Skin epidermis (tissue), 12 donors: ENCODE measurements at regions not wholly inside any gene's neighbourhood (a gene's known extent, or its start where the extent isn't known, plus 50 kb on each side); places are given as distances from the start of the nearest gene placed in this dataset.

Experiments used
- H3K27ac ChIP-seq, 21 experiments: fragments of 200-600 bp; sonication (generic) in 11 of 21; one replicate each; pipeline ENCODE4 v1.5.0; 2020; ENCODE audit warnings: mild to moderate bottlenecking in 3 of 21, inconsistent platforms in 2 of 21, moderate library complexity in 2 of 21
- H3K4me3 ChIP-seq, 7 experiments: fragments of 200-600 bp; sonication (generic) in 2 of 7; one replicate each; pipeline ENCODE4 v1.5.0; 2020; ENCODE audit warnings: inconsistent platforms in 2 of 7, mild to moderate bottlenecking in 2 of 7, moderate library complexity in 1 of 7

DNA sequence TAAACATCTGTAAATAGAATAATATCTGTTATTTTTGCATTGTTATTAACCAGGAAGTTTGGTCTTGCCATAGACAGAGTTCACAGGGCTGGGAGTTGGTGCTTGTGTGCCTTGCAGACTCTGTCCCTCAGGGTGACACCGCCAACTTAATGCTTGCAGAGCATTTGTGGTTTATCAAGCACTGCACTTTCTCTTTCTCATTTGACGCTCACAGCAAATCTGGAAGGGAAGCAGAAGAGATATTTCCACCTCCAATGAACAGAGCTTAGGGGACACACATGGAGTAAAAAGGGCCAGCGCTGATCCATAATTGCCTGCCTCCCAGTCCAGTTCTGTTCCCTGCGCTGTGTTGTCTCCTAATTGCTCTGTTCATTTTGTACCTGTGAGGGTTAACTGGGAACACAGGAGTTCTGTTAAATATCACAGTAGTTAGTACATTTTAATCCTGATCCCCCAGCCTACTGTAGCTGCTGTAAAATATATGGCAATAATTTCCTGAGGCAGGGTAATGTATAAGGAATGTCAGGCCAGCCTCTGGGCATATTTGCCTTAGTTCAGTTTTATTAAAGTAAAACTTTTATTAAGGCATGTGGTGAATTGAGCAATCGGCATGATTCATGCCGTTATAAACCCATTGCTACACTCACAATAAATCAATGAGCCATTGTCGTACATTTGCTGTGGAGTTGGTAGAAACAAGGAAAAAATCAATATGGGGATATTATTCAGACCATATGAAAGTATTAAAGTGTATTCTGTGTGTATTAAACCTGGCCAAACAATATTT, 182.5 kb upstream of the OSR1 start:
- peak overlapping the region in 4 of 21 experiments; percentile 20 to 48 (median 34) for H3K27ac ChIP-seq
- no peak overlapping the region for H3K4me3 ChIP-seq

DNA sequence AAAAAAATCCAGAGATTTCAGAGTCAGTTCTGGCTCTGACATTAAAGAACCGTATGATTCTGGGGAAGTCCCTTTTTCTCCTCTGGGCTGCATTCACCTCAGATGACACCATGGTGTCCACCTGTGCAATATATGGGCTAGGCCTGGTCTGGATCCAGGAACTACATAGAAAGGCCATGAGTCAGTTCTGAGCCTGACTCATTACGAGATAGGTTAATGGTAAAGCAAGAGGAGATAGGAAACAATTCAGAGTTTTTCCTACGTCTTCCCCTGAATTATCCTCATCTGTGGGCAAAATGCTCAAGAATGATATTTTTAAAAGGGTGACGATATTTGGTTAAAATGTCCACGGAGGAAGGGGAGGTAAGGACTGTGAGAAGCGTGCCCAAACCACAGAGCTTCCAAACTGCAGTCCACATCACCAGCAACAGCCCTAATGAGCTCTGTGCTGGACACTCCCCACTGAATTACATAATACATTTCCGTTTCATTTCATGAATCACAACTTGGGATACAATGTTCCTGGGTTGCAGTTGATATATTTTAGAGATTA, 180.1 kb upstream of the OSR1 start:
- peak overlapping the region in 2 of 21 experiments; percentile 1 to 13 for H3K27ac ChIP-seq
- no peak overlapping the region for H3K4me3 ChIP-seq

DNA sequence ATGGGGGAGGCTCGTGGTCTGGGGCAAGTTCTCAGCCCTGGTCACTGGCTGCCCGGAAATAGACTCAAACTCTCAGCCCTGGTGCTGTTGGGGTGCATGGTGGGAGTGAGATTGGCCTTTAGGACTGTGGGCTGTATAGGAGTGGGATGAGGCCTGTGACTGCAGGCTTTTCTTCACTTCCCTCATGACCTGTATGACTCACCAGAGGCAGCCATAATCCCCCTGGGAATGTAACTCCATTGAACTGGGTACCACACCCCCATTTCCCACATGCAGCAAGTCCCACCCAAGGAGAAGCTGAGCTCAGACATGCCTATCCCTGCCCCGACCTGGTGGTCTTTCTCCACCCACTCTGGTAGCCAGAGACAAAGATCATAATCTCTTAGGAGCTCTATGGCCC, 177.7 kb upstream of the OSR1 start:
- H3K27ac ChIP-seq = no peak overlapping the region
- no peak overlapping the region for H3K4me3 ChIP-seq

DNA sequence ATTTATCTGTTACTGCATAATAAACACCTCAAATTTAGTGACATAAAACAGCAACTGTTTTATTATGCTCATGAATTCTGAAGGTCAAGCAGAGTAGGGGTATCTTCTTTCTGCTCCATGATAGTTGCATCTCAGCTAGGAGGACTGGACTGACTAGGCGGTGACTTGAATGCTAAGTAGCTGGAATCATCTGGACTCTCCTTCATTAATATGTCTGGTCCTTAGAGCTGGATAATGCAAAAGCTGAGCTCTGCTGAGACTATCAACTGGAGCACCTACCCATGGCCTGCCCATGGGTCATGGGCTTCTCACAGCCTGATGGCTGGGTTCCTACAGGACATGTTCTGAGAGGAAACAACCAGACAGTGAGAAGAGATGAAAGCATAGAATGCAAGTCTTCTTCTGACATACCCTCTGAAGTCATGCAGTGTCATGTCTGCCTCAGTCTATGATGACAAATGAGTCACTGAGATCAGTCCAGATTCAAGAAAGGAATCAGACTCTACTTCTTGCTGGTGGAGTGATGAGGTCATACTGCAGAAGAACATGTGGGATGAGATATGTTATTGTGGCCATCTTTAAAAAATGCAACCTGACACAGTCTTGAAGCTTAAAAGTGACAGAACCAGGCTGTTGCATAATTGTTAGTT, 174.2 kb upstream of the OSR1 start:
- no peak overlapping the region for H3K27ac ChIP-seq
- no peak overlapping the region for H3K4me3 ChIP-seq

DNA sequence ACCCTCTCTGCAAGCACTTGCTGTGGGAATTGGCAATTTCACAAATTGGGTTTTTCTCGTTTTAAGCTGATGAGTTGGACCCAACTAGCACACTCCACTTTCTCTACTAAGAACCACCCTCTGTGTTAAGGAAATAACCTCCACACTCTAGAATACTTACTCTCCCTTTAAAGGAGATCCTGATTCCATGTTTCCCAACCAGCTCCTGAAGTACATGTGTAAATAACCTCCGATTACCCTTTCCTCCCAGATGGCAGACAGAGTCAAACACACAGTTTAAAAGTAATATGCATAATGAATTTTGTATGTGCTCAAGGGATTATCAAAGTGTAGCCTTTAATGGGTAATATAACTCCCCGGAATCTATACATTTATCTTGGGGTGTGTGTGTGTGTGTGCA, 171.3 kb upstream of the OSR1 start:
- Histone ChIP-seq H3K4me3 (no peak overlapping the region), H3K27ac (no peak overlapping the region)

DNA sequence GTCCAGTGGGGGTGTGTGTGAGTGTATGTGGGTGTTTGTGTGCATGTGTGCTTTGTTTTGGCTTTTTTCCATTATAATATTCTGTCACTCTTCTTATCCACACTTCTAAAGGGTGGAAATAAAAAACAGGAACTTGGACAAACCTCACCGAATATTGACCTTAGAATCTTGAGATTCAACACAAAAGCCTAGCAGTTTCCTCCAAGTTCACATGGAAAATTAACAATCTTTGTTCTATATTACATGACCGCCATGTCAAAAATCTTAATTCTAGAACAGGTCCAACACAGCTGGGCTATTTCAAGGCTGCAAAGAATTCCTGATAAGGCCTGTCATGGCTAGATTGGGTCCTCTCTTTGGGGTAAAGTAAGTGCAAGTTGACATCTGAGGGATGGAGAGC, 169.3 kb upstream of the OSR1 start:
- no peak overlapping the region for H3K27ac ChIP-seq
- H3K4me3 ChIP-seq = no peak overlapping the region

DNA sequence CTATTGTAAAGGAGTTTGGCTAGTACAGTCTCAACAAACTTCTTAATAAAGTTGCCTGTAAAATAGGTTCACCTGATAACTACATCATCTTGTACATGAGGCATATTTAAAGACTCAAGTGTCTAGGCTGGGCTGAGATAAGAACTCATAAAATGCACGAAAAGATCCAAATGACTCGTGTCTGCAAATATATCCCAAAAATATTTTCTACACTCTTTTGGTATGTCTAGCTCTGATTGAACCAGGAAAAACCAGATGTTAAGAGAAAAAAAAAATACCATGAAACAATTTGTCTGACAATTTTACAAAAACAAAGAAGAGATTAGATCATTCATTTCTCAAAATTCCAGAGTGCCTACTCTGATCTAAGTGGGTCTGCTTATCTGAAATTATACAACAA, 166.9 kb upstream of the OSR1 start:
- no peak overlapping the region for H3K27ac ChIP-seq
- no peak overlapping the region for H3K4me3 ChIP-seq

DNA sequence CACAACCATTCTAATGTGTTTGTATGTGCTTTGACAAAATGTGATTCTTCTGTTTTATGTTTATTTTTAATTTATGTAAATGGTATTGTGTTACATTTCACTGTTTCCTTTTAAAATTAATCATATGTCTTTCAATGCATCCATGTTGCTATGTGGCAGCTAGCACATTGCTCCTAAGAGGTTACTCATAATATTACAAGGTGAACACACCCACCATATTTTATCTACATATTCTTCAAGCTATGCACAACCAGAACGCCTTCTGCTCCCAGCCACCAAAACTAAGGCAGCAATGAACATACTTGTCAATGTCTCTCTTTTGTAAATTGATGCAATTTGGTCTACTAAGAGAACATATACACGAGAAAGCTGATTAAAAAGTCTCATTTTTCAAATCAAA, 160.6 kb upstream of the OSR1 start:
- H3K4me3 ChIP-seq = no peak overlapping the region

DNA sequence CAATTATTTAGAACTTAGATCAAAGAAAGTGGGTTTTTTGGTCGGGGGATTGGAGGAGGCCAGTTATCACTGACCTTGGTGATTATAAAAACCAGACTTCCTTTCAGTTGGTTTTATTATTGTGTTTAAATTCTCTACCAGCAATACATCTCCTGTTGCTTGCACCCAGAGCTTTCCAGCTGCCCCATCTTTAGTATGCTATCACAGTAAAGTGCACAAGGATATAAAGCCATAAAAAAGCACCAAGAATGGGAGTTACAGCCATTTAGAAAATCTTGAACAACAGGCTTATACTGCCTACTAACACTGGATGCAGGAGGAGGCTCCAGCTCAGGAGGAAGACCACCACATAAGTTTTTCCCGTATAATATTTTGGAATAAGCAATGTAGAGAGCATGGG, 148.7 kb upstream of the OSR1 start:
- H3K4me3 ChIP-seq = no peak overlapping the region

More for the DNA sequence above, 160.6 kb upstream of the OSR1 start:
- H3K27ac ChIP-seq = no peak overlapping the region

DNA sequence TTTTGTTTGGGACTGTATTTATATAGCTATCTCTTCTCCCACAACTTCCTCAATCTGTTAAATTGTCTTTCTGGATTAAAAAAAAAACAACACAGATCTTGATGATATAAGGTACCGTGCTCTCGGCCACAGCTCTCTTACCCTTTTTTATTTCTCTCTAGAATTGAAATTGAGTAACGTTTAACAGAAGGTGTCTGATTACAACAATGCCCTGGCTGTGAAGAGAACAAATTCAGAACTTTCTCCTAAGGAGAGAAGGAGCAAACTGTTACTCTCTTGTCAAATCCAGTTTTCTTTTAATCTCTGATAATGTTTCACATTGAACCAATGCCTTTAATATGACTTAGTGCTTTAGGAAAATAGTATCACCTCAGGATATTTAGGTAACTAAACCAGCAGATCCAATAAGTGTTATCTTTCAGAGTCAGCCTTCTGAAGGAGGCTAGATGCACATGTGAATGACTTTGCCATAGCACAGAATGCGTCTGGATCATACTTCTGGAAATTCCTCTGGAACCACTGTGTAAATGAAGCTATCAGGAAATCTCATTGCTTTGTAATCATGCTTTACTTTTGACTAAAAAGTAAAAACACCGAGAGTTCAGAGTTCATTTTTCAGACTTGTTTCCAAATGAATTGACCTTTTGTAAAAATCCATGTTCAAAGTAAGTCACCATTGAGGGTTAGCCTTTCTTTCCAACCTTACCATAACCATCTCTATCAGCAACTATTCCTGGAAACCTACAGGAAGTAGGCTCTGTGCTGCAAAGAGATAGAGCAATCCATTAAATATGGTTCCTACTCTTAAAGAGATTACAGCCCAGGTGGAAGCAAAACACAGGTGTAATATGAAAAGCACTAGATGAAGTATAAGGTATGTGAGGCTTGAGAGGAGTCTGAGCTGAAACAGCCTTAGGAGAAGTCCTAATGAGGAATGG, 147.0 kb upstream of the OSR1 start:
- H3K4me3 ChIP-seq = no peak overlapping the region
- H3K27ac ChIP-seq = no peak overlapping the region

More for the DNA sequence above, 148.7 kb upstream of the OSR1 start:
- H3K27ac ChIP-seq = no peak overlapping the region

DNA sequence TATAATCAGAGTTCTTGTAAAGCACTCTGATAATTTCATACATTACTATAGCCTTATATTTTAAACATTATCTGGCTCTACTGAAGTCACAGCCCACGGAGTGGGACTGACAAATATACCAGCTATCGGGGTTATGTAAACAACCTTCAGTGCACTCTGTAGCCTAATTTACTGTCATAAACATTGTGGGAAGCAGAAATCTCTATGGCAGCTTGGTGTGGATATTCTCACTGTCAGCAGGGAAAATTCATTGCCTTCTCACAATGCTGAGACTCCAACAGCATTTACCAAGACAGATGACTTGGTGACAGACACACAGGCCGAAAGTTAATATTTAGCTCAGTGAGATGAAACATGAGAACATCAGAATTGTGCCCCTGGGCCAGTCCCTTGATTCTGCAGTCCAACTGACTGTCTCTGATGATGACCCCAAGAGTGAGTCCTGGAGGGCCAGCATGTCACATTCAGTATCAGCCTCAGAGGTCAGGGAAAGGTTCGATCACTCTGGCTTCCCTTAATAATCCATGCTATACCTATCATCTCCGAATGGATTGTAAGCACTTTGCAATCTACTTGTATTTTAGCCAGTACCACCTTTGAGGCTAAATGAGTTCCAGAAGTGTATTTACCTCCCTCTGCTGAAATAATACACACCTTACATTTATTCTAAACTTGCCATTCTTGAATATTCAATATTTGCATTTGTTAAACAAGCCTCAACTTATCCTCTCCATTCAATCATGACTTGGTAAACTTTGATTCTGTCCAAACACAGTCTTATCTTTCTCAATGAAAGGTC, 146.2 kb upstream of the OSR1 start:
- Histone ChIP-seq H3K27ac (no peak overlapping the region), H3K4me3 (no peak overlapping the region)

DNA sequence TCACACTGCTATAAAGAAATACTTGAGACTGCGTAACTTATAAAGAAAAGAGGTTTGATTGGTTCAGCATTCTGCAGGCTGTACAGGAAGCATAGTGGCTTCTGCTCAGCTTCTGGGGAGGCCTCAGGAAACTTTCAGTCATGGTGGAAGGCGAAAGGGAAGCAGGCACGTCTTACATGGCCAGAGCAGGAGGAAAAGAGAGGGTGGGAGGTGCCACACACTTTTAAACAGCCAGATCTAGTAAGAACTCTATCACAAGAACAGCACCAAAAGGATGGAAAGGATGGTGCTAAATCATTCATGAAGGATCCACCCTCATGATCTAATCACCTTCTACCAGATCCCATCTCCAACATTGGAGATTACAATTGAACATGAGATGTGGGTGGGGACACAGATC, 145.5 kb upstream of the OSR1 start:
- no peak overlapping the region for H3K27ac ChIP-seq
- H3K4me3 ChIP-seq = no peak overlapping the region

DNA sequence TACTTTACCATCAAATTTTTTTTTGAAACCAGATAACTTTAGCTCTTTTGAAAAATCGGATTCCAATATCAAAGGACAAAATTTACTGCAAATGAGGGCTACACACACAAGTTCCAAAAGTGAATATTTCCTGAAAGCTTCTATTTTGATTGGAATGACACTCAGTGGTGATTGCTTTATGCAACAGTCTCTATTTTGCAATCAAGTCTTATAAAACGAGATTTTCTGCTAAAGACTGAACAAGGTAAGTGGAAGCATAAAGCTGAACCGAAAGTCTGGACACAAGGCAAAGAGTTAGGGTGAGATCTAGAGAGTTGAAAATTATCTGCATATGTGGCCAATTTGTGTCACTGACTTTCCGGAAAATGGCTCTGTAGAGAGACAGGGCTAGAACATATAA, 145.0 kb upstream of the OSR1 start:
- no peak overlapping the region for H3K27ac ChIP-seq
- H3K4me3 ChIP-seq = no peak overlapping the region

DNA sequence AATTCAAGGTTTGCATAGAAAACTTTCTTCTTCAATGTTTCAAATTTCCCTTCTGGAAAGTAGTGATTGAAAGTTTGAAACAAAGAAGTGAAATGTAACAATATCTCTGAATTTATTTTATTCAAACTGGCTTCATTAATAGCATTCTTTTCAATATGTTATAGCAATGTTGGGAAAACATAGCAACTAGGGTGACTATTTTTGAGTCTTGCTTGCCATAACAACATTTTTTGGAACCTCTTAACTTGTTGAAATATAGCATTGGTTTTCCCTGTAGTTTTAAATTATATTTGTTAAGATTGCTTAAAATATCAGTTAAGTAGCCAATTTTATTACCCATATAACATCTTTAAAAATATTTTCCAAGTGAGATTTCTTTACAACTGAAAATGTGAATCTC, 141.7 kb upstream of the OSR1 start:
- Histone ChIP-seq H3K4me3 (no peak overlapping the region), H3K27ac (no peak overlapping the region)

DNA sequence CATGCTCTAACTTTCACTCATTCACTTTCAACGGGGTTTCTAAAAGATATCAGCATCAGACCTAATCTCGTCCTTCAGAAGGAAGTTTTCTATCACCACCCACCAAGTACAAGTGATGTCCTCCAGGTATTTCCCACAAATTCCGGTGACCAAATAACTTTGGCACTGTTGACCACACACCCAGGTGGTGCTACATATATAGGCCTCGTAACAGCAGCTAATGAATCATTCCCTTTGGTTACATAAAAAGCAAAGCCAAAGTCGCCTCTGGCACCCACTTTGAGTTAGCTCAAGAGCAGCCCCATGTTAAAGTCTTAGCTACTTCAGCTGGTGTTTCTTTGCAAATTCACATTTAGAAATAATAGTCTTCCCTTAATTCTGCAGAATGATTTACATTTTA, 138.2 kb upstream of the OSR1 start:
- H3K27ac ChIP-seq = no peak overlapping the region
- no peak overlapping the region for H3K4me3 ChIP-seq

DNA sequence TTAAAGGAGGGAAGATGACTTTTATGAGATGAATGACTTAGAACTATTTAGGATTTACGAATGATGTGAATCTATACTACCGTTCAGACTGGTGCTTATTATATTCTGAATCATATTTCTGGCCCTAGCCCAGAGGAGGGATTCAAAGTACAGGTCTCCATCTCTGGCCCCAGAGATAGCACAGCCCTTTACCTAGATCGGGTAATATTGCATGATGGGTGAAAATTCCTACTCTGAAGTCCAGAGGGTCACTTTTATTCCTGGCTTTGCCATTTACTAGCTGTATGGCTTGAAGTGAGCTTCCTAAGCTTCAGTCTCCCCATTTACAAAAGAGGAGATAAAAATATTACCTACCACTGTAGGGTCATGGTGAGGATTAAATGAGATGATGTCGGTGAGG, 135.8 kb upstream of the OSR1 start:
- Histone ChIP-seq H3K27ac (no peak overlapping the region), H3K4me3 (no peak overlapping the region)

DNA sequence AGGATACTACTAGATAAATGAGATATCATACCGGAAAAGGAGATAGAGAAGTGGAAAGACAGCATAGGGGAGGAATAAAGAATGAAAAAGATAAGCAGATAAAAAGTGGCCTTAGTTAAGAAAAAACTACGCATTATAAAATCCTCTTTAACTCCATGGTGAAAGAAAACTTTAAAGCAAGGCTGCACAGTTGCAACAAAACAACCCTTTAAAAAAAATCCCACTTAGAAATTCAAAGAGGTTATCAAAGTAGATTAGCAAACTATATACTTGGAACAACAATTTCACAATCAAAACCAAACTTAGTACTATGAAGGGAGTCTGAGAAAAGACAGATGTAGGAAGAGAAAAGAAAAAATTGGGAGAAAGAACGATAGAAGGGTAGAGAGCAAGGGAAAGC, 133.4 kb upstream of the OSR1 start:
- Histone ChIP-seq H3K4me3 (no peak overlapping the region), H3K27ac (no peak overlapping the region)

DNA sequence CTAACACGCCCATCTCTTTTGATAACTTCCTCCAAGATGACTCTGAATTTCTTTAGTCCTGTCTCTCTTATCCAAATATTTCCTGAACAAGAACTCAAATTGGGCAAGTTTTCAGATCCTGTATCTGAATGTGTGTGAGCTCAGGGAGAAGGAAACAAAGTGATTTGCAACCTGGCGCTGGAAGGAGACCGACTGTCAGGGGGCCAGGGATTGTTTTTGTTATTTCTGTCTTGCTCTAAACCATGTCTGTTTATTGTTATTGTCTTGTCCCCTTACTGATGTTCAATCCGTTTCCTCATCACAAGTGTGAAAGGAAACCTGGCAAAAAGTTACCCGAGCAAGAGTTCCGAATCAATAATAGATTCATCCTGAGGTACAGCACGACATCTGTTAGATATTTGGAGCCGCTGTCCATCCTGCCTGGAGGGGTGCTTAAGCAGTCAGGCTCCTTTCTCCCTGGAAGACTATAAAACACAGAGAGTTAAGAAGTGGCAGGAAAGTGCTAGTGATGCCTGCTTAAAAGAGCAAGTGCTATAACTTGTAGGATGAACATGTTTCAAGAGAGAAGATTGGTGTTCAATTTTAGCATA, 132.5 kb upstream of the OSR1 start:
- no peak overlapping the region for H3K4me3 ChIP-seq
- no peak overlapping the region for H3K27ac ChIP-seq

DNA sequence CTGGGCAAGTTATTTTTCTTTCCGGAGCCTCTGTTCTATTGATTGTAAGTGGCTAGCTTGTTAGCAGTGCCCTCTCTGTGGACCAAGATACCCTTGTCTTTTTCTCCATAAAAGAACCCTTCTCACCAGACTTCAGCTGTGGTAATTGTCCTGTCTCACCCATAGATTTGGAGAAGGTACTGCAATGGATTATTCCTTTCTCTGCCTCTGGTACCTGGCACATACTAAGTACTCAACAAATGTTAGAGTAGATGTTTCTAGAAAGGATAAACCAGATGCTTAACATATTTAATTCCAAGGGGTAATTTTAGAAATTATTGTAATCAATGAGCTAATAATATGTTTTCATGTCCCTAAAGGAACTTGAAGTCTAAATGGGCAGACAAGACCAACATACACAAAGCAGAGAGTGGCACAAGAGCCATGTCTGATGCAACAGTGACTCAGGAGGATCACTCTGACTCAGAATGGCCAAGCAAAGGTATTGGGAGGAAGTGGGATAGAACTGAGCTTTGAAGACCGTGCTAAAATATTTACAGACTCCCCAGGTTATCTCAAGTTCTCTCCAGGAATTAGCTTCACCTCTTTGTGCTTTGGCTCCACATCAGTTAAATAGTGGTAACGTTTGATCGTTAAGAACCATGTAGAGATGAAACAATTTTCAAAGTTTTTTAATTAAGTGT, 129.7 kb upstream of the OSR1 start:
- H3K4me3 ChIP-seq = no peak overlapping the region
- no peak overlapping the region for H3K27ac ChIP-seq
